ENCODE measurements at regions not wholly inside any gene's neighbourhood (a gene's known extent, or its start where the extent isn't known, plus 50 kb on each side); places are given as distances from the start of the nearest gene placed in this dataset.

DNA sequence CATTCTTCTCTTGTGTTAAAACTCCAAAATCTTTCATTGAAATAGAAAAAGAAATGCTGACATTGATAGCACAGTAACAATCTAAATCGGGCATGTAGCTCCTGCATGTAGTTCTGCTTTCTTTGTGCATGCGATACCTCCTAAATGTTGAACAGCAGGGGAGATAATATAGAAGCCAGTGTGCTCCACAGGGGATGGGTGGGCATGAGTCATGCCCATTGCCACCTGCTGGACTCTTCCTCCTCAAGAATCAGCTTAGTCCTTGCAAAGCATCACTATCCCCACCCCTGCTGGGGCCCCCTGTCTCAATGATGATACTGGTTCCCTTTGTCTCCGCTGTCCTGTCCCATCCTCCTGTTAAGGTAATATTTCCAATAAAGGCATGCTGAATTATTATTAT lies 203.0 kb downstream of the RWDD3 start:
- no peak for DNase-seq

DNA sequence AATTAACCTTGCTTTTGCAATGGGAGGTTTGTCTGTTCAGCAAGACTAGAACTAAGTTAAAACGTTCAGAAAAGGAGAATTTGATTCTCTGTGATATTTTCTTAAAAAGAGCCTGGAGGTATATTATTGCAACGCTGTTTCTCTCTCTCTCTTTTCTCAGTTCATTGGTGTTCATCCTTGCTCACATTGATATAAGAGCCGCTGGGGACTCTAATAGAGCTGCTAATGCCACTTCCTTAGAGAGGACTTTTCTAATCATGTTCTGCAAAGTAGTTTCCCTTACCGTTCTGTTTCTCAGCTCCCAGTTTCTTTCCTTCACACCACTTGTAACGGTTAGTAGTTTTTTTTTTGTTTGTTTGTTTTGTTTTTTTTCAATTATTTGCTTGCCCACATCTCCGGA lies 203.8 kb downstream of the RWDD3 start:
- DNase-seq: no peak

GRCh38 chr1:95438218-95438948 lies 204.4 kb downstream of the RWDD3 start:
- DNase-seq: no peak

DNA sequence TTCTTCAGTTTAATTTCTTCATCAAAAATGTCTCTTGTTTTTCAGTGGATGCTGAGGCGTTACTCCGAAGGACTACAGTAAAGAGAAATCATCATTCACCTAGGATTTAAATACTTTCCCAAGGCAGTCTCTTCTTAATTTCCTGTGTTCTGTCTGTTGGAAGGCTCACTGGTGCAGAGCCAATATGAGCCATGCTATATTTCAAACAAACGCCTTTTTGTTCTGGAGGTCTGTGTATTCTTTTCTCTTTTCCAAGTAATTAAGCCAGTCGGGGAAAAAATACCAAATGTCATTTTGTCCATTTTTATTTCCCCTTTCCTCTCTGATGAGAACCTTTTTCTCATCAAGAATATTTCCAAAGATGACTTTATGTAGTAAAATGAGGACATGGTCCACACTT lies 206.5 kb downstream of the RWDD3 start:
- no peak for DNase-seq

DNA sequence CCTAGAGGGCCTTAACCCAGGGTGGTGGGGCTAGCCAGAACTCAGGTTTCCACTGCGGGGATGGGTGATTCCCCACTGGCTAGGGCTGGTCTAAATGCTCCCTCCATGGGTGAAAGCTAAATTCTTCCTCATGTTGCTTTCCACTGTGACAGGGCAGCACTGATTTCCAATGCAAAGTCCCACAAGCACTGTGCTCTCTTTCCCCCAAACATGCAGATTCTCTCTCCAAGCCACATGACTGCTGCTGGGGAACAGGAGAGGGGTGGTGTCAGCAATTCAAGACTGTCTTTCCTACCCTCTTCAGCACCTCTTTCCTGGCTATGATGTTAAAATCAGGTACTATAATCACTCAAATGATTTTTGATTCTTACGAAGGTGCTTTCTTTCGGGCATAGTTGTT lies 215.5 kb downstream of the RWDD3 start:
- no peak for DNase-seq

GRCh38 chr1:95451054-95451453 lies 217.0 kb downstream of the RWDD3 start:
- DNase-seq: no peak

GRCh38 chr1:95451904-95452303 lies 217.9 kb downstream of the RWDD3 start:
- DNase-seq: no peak

- no peak for DNase-seq
Measured at GRCh38 chr1:95453053-95453452, 219.0 kb downstream of the RWDD3 start.

DNA sequence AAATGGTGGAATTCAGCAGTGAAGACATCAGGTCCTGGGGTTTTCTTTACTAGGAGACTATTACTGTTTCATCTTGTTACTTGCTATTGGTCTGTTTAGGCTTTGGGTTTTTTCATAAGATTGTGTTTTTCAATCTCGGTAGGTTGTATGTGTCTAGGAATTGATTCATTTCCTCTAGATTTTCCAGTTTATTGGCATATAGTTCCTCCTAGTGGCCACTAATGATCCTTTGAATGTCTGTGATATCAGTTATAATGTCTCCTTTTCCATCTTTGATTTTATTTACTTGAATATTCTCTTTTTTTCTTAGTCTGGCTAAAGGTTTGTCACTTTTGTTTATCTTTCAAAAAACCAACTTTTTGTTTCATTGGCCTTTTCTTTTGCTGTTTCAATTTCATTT lies 233.0 kb downstream of the RWDD3 start:
- no peak for DNase-seq

DNA sequence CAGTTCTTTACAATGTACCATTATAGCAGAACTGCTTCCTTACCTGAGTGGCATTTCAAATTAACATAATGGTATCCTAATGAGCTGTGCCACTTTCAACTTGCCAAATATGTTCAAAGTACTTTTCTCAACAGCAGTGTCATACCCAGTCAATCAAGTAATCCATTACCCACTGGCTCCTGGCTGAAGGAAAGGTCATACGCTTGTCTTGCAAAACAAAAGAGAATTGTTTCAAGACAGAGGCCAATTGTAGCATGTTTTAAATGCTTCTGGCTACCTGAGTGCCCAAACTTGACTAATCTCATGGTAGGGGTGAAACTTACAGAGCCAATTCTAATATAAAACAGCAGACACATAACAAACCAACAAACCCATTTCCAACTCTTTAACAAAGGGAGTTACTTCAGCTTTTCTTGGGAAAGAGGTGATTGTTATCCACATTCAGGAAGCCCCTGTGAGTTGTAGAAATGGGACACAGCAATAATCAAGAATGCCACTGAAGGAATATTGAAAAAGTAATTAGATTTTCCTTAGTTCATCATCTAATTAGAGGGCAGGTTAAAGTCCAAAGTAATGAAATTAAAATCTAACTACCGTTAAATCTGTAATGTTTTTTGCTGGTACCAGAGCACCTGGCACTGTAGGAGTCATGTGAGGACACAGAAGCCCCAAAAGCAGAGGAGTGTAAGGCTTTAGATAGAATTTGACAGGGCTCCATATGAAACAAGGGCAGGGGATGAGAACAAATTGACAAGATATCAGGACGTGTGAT lies 241.9 kb downstream of the RWDD3 start:
- no peak for DNase-seq

DNA sequence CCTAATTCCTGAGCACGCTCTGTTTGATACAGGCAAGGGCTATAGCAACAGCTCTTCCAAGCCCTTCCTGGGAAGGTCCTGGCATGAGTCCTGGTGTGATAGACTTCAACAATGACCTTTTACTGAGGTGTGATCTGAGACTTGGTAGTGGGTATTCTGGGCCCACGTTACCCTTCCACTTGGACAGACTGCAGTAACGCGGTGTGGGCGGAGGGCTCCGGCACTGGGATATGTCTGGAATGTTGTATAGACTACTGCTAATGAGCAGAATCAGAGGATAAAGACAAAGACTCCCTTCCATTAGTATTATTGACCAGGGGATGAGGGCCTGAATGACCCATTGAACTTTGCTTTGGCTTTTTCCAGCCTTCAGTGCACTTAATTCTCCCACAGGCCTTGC lies 262.3 kb downstream of the RWDD3 start:
- no peak for DNase-seq

- DNase-seq: no peak
Measured at GRCh38 chr1:95496773-95497172, 262.8 kb downstream of the RWDD3 start.

- no peak for DNase-seq
Measured at GRCh38 chr1:95497566-95497965, 263.6 kb downstream of the RWDD3 start.

DNA sequence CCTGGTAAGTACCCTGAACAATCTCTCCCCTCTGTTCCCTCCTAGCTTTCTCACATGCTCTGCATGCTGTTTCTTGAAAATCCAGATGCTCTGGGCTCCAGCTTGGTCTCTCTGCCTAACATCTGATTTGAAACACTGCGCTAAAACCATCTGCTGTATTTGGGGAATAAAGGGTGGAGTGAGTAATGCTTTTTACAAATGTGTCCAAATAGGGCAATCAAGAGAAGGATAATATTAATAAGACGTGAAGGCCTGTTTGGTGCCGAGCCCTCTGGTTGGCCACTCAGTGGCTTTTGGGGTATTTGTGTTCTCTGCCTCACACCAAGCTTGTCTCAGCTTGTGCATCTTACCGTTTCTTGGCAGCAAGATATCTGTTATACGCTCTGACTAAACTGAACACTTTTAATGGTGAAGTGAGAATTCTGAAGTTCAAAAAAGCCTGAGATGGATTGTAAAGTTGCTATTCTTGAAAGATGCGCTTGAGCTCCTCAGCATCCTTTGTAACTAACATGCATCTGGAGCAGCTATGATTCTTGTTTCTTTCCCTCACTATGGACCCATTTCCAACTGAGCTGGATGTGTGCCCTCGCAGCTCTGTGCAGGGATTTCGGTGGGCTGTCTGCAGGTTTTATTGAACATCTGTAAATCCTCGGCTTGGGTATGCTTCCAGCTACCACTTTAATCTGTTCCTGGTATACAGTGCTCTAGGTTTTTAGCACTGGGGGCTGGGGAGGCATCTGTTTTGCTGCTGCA lies 269.4 kb downstream of the RWDD3 start:
- no peak for DNase-seq

GRCh38 chr1:95504321-95504720 lies 270.3 kb downstream of the RWDD3 start:
- DNase-seq: no peak

- no peak for DNase-seq
Measured at GRCh38 chr1:95506736-95507414, 272.9 kb downstream of the RWDD3 start.

DNA sequence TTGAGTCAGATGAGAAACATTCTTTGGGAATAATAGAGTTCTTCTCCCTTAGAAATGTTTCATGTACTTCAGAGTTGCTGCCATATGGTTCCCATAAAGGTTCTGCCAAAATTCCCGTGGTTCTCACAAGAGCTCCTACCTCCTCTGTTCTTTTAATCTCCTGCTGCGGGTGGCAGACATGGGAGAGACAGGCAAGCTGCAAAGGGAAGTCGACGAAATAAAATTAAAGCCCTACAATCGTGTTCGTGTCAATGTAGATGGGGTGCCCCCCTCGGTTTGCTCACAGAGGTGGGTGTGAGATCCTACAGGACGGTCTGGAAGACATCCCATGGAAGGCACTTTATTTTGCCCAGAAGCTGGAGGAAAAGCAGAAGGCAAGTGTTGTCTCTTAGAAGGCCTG lies 276.0 kb downstream of the RWDD3 start:
- DNase-seq: no peak

DNA sequence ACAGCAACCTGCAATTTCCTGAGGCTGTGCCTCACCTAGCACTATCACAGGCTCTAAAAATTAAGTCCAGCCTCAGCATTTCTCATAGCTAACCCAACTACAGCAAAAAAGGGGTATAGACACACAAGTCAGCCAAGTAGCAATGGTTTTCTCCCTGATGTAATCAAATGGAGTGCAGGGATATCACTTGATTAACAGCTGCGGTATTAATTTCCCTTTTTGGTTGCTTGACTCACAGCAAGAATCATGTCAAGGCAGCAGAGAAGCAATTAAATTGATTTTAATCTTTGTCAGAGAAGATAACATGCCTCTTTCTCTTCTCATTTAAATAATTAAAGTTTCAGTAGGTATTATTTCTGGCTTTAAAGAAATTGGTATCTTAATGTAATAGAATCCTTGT lies 278.9 kb downstream of the RWDD3 start:
- no peak for DNase-seq

DNA sequence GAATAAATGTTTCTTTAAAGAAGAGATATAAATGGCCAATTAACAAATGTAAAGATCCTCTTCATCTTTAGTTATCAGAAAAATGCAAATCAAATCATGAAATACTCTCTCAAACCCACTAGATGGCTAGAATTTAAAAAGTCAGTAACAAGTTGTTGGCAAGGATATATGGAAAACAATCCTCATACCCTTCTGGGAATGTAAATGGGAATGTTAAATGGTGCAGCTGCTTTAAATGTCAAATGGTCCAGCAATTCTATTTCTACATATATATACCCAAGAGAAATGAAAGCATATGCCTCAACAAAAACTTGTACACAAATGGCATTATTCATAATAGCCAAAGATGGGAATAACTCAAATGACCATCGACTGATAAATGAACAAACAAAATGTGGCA lies 283.5 kb downstream of the RWDD3 start:
- no peak for DNase-seq

GRCh38 chr1:95518310-95518709 lies 284.3 kb downstream of the RWDD3 start:
- no peak for DNase-seq

DNA sequence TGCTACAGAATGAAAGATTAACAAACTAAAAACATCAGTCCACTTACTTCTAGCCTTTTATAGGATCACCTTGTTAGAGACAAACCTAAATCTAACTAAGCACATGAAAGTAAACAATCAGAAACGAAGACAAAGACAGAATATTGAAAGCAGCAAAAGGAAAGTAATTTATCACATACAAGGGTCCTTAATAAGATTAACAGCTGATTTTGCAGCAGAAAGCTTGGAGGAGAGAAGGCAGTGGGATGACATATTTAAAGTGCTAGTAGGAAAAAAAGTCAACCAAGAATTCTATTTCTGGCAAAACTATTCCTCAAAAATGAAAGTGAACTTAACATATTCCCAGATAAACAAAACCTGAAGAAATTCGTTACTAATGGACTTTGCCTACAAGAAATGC lies 286.4 kb downstream of the RWDD3 start:
- no peak for DNase-seq

- DNase-seq: no peak
Measured at GRCh38 chr1:95532335-95532734, 298.3 kb downstream of the RWDD3 start.

- no peak for DNase-seq
Measured at GRCh38 chr1:95534985-95535384, 301.0 kb downstream of the RWDD3 start.
